ENCODE measurements at regions not wholly inside any gene's neighbourhood (a gene's known extent, or its start where the extent isn't known, plus 50 kb on each side); places are given as distances from the start of the nearest gene placed in this dataset.

DNA sequence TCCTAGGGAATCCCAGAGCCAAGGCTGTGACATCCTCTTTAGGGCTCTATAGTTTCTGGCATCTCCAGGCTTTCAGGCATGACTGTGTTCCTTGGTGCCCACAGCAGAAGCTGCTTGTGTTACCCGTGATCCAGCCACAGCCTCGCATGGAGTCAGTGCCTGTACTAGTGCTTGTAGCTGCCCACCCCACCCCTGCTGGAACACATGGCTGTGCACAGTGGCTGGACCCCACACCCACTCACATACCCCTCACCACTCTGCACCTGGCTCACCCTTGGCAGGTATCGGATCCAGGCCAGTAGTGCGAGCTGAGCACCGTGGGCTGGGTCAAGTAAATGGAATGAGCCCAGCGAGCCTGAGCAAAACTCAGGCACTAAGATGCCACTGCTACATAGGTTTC lies 934.7 kb upstream of the PRMT6 start:
- no TSS peak for BruUV-seq (replicated peaks)
- no peak overlapping the region for H3K27ac ChIP-seq (ENCODE audit: extremely low read length, insufficient read depth, low read length)
- DNase-seq (ENCODE audit: low spot score): no peak
- TF ChIP-seq, protein P1, sequence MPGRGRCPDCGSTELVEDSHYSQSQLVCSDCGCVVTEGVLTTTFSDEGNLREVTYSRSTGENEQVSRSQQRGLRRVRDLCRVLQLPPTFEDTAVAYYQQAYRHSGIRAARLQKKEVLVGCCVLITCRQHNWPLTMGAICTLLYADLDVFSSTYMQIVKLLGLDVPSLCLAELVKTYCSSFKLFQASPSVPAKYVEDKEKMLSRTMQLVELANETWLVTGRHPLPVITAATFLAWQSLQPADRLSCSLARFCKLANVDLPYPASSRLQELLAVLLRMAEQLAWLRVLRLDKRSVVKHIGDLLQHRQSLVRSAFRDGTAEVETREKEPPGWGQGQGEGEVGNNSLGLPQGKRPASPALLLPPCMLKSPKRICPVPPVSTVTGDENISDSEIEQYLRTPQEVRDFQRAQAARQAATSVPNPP (CRISPR knock-in tag; IDR thresholded peaks at IDR 0.05): no peak
- TF ChIP-seq ZNF235 (CRISPR knock-in tag; IDR thresholded peaks at IDR 0.05; ENCODE audit: borderline replicate concordance) (no peak), CC2D1A (CRISPR knock-in tag; IDR thresholded peaks at IDR 0.05) (no peak), ZKSCAN8 (CRISPR knock-in tag; IDR thresholded peaks at IDR 0.05; ENCODE audit: borderline replicate concordance) (no peak), FOXM1 (CRISPR knock-in tag; IDR thresholded peaks at IDR 0.05) (no peak)
- H3K4me3 ChIP-seq (replicated peaks in 1 of 3; ENCODE audit: insufficient read depth in 1 of 3, low read depth in 2 of 3, low read length in 3 of 3): no peak overlapping the region
- no peaks in the 10 kb centered on the region for H3K79me2 ChIP-seq (ENCODE audit: insufficient read depth, low read length)
- ChIA-PET POLR2A (no interaction called here), CTCF (ENCODE audit: low intra/inter-chr PET ratio, low total read pairs) (no interaction called here)
- no peak for ATAC-seq
- no peaks in the 10 kb centered on the region for H3K27me3 ChIP-seq (ENCODE audit: control insufficient read depth in 1 of 2, insufficient read depth in 2 of 2, low read length in 2 of 2)
- H3K36me3 ChIP-seq (replicated peaks in 1 of 2; ENCODE audit: control insufficient read depth in 1 of 2, insufficient read depth in 2 of 2, low read length in 2 of 2): no peaks in the 10 kb centered on the region
- peaks cover 65% of the 10 kb centered on the region for H3K9me3 ChIP-seq (ENCODE audit: low read length)
- no peak overlapping the region for H3K9ac ChIP-seq (ENCODE audit: insufficient read depth, low read depth, low read length)
- no peaks in the 10 kb centered on the region for H4K20me1 ChIP-seq (ENCODE audit: insufficient read depth, low read length)
- WGBS (ENCODE audit: low lambda C conversion rate): 11% methylated on average over 5 of the region's 6 CpGs
- in situ Hi-C loops (cut with HindIII; ENCODE audit: extremely low pct_ligation_motif_present, low pct_unique_long_range_greater_than_20kb): no loop called here
- FAIRE-seq: no peak
- no peaks in the 10 kb centered on the region for H3K4me1 ChIP-seq (ENCODE audit: insufficient read depth, low read length)
- H3K4me2 ChIP-seq (ENCODE audit: low read depth, low read length): no peak overlapping the region
- H2AFZ ChIP-seq (ENCODE audit: low read length): no peak overlapping the region
- intact Hi-C loops (cut with micrococcal nuclease; ENCODE audit: unreplicated experiment): no loop called here

DNA sequence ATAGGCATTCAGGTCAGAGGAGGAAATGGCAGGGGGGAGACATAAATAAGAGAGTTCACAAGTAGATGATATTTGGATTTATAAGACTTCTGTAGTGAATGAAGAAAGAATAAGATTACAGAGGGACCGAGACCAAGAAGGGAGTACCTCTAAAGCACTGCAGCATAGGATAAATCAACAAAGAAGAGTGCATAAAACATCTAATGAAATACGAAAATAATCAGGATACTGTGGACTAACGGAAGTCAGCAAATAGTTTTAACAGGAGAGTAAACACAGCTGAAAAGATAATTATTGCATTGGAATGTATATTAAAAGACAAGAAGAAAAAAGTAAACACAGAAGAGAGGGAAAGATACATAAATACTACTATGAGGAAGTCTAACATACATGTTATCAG lies 921.9 kb upstream of the PRMT6 start:
- Histone ChIP-seq H3K9me3 (ENCODE audit: low read length) (peaks cover 15% of the 10 kb centered on the region), H3K27me3 (ENCODE audit: control insufficient read depth in 1 of 2, insufficient read depth in 2 of 2, low read length in 2 of 2) (no peaks in the 10 kb centered on the region), H3K79me2 (ENCODE audit: insufficient read depth, low read length) (no peaks in the 10 kb centered on the region), H3K4me1 (ENCODE audit: insufficient read depth, low read length) (no peaks in the 10 kb centered on the region), H4K20me1 (ENCODE audit: insufficient read depth, low read length) (no peaks in the 10 kb centered on the region), H3K36me3 (replicated peaks in 1 of 2; ENCODE audit: control insufficient read depth in 1 of 2, insufficient read depth in 2 of 2, low read length in 2 of 2) (no peaks in the 10 kb centered on the region), H3K27ac (ENCODE audit: extremely low read length, insufficient read depth, low read length) (no peak overlapping the region), H3K4me2 (ENCODE audit: low read depth, low read length) (no peak overlapping the region), H2AFZ (ENCODE audit: low read length) (no peak overlapping the region), H3K4me3 (replicated peaks in 1 of 3; ENCODE audit: insufficient read depth in 1 of 3, low read depth in 2 of 3, low read length in 3 of 3) (no peak overlapping the region), H3K9ac (ENCODE audit: insufficient read depth, low read depth, low read length) (no peak overlapping the region)
- in situ Hi-C loops (cut with HindIII; ENCODE audit: extremely low pct_ligation_motif_present, low pct_unique_long_range_greater_than_20kb): no loop called here
- FAIRE-seq: no peak
- CTCF ChIA-PET (ENCODE audit: low intra/inter-chr PET ratio, low total read pairs): no interaction called here
- 4% methylated on average over 3 of the region's 3 CpGs for WGBS (ENCODE audit: low lambda C conversion rate)
- no peak for ATAC-seq
- no TSS peak for BruUV-seq (replicated peaks)
- DNase-seq (ENCODE audit: low spot score): no peak
- POLR2A ChIA-PET: no interaction called here
- intact Hi-C loops (cut with micrococcal nuclease; ENCODE audit: unreplicated experiment): no loop called here
- TF ChIP-seq TRIM24 (CRISPR knock-in tag; IDR thresholded peaks at IDR 0.05) (no peak), SIX4 (CRISPR knock-in tag; IDR thresholded peaks at IDR 0.05) (no peak), MTA1 (CRISPR knock-in tag; IDR thresholded peaks at IDR 0.05; ENCODE audit: borderline replicate concordance) (no peak), KLF15 (CRISPR knock-in tag; IDR thresholded peaks at IDR 0.05; ENCODE audit: borderline replicate concordance) (no peak), ZNF354B (CRISPR knock-in tag; IDR thresholded peaks at IDR 0.05) (no peak), ZNF282 (IDR thresholded peaks at IDR 0.05; ENCODE audit: partially characterized antibody) (no peak), MAFG (CRISPR knock-in tag; IDR thresholded peaks at IDR 0.05) (no peak), CBX2 (IDR thresholded peaks at IDR 0.05; ENCODE audit: low read depth, low read length) (no peak), CBX2 (CRISPR knock-in tag; IDR thresholded peaks at IDR 0.05; ENCODE audit: low read depth) (no peak)
- TF ChIP-seq, protein P2, sequence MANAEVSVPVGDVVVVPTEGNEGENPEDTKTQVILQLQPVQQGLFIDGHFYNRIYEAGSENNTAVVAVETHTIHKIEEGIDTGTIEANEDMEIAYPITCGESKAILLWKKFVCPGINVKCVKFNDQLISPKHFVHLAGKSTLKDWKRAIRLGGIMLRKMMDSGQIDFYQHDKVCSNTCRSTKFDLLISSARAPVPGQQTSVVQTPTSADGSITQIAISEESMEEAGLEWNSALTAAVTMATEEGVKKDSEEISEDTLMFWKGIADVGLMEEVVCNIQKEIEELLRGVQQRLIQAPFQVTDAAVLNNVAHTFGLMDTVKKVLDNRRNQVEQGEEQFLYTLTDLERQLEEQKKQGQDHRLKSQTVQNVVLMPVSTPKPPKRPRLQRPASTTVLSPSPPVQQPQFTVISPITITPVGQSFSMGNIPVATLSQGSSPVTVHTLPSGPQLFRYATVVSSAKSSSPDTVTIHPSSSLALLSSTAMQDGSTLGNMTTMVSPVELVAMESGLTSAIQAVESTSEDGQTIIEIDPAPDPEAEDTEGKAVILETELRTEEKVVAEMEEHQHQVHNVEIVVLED (CRISPR knock-in tag; IDR thresholded peaks at IDR 0.05; ENCODE audit: borderline replicate concordance): no peak
- TF ChIP-seq, protein P3, sequence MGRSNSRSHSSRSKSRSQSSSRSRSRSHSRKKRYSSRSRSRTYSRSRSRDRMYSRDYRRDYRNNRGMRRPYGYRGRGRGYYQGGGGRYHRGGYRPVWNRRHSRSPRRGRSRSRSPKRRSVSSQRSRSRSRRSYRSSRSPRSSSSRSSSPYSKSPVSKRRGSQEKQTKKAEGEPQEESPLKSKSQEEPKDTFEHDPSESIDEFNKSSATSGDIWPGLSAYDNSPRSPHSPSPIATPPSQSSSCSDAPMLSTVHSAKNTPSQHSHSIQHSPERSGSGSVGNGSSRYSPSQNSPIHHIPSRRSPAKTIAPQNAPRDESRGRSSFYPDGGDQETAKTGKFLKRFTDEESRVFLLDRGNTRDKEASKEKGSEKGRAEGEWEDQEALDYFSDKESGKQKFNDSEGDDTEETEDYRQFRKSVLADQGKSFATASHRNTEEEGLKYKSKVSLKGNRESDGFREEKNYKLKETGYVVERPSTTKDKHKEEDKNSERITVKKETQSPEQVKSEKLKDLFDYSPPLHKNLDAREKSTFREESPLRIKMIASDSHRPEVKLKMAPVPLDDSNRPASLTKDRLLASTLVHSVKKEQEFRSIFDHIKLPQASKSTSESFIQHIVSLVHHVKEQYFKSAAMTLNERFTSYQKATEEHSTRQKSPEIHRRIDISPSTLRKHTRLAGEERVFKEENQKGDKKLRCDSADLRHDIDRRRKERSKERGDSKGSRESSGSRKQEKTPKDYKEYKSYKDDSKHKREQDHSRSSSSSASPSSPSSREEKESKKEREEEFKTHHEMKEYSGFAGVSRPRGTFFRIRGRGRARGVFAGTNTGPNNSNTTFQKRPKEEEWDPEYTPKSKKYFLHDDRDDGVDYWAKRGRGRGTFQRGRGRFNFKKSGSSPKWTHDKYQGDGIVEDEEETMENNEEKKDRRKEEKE (IDR thresholded peaks at IDR 0.05): no peak
